GM18867 (cell line): ENCODE measurements at regions not wholly inside any gene's neighbourhood (a gene's known extent, or its start where the extent isn't known, plus 50 kb on each side); places are given as distances from the start of the nearest gene placed in this dataset.
"Not testable (repeated sequence)": the region's sequence is repeated elsewhere in the genome, so short reads cannot be mapped to it uniquely, and the experiment has no call there.

ENCODE experiments used
- ATAC-seq: cut with Tn5 transposase; IDR thresholded peaks from one replicate; pipeline ENCODE4 v1.9.1; 2021; ENCODE audit warnings: mild to moderate bottlenecking, moderate library complexity; ENCODE audit not compliant: unreplicated experiment

GRCh38 chr6:19712012-19712688 is 125.0 kb upstream of the ID4 start:
- ATAC-seq, result no peak

- no peak for ATAC-seq
These were observed 124.2 kb upstream of the ID4 start for GRCh38 chr6:19712998-19713397.

GRCh38 chr6:19713411-19713810 is 123.8 kb upstream of the ID4 start:
- ATAC-seq, result no peak

GRCh38 chr6:19713984-19714383 is 123.2 kb upstream of the ID4 start:
- no peak for ATAC-seq

GRCh38 chr6:19714434-19715166 is 122.6 kb upstream of the ID4 start:
- ATAC-seq, result no peak

GRCh38 chr6:19715167-19715551 is 122.0 kb upstream of the ID4 start:
- no peak for ATAC-seq

GRCh38 chr6:19719691-19720128 is 117.5 kb upstream of the ID4 start:
- no peak for ATAC-seq

- ATAC-seq, result no peak
These were observed 115.3 kb upstream of the ID4 start for GRCh38 chr6:19721766-19722377.

- ATAC-seq, result no peak
These were observed 114.2 kb upstream of the ID4 start for GRCh38 chr6:19722999-19723398.

GRCh38 chr6:19723545-19723944 is 113.6 kb upstream of the ID4 start:
- ATAC-seq, result no peak

GRCh38 chr6:19725436-19725835 is 111.7 kb upstream of the ID4 start:
- ATAC-seq, result not testable (repeated sequence)

- no peak for ATAC-seq
These were observed 105.9 kb upstream of the ID4 start for GRCh38 chr6:19731282-19731681.

- no peak for ATAC-seq
These were observed 103.1 kb upstream of the ID4 start for GRCh38 chr6:19734061-19734460.

- no peak for ATAC-seq
These were observed 102.7 kb upstream of the ID4 start for GRCh38 chr6:19734519-19734918.

- no peak for ATAC-seq
These were observed 101.1 kb upstream of the ID4 start for GRCh38 chr6:19736066-19736465.

GRCh38 chr6:19738010-19738409 is 99.2 kb upstream of the ID4 start:
- ATAC-seq, result no peak

- ATAC-seq, result no peak
These were observed 87.4 kb upstream of the ID4 start for GRCh38 chr6:19749722-19750121.

- ATAC-seq, result no peak
These were observed 84.4 kb upstream of the ID4 start for GRCh38 chr6:19752746-19753145.

GRCh38 chr6:19753826-19754225 is 83.3 kb upstream of the ID4 start:
- no peak for ATAC-seq

GRCh38 chr6:19754686-19755085 is 82.5 kb upstream of the ID4 start:
- ATAC-seq, result no peak

- ATAC-seq, result no peak
These were observed 82.0 kb upstream of the ID4 start for GRCh38 chr6:19755181-19755580.

- no peak for ATAC-seq
These were observed 80.1 kb upstream of the ID4 start for GRCh38 chr6:19757036-19757435.
